COLO829 (cell line): ENCODE measurements at regions not wholly inside any gene's neighbourhood (a gene's known extent, or its start where the extent isn't known, plus 50 kb on each side); places are given as distances from the start of the nearest gene placed in this dataset.
A peak's percentile ranks its signal among the peaks of the same experiment; 100 is the strongest.
"Not testable (repeated sequence)": the region's sequence is repeated elsewhere in the genome, so short reads cannot be mapped to it uniquely, and the experiment has no call there.

Experiments used
- DNase-seq: peaks from one replicate; pipeline ENCODE4 v3.0.0; 2012; ENCODE audit warnings: low spot score

GRCh38 chrX:143935601-143936000, 51.7 kb downstream of the UBE2NL start:
- no peak for DNase-seq

GRCh38 chrX:143940119-143940518, 56.2 kb downstream of the UBE2NL start:
- DNase-seq: no peak

- no peak for DNase-seq
These were observed 61.3 kb downstream of the UBE2NL start for GRCh38 chrX:143945171-143945570.

GRCh38 chrX:143964549-143964948, 80.7 kb downstream of the UBE2NL start:
- no peak for DNase-seq

- DNase-seq: peak; percentile 3
These were observed 104.5 kb downstream of the UBE2NL start for GRCh38 chrX:143988356-143988755.

- no peak for DNase-seq
These were observed 110.3 kb downstream of the UBE2NL start for GRCh38 chrX:143994206-143994605.

GRCh38 chrX:143998261-143998660, 114.4 kb downstream of the UBE2NL start:
- no peak for DNase-seq

GRCh38 chrX:144006811-144007210, 122.9 kb downstream of the UBE2NL start:
- DNase-seq: peak; percentile 45

- DNase-seq: no peak
These were observed 156.9 kb downstream of the UBE2NL start for GRCh38 chrX:144040793-144041192.

- no peak for DNase-seq
These were observed 158.4 kb downstream of the UBE2NL start for GRCh38 chrX:144042271-144042670.

GRCh38 chrX:144075432-144075831, 191.6 kb downstream of the UBE2NL start:
- DNase-seq: no peak

GRCh38 chrX:144082237-144082636, 198.4 kb downstream of the UBE2NL start:
- DNase-seq: not testable (repeated sequence)

- not testable (repeated sequence) for DNase-seq
These were observed 205.8 kb downstream of the UBE2NL start for GRCh38 chrX:144089674-144090073.

- DNase-seq: not testable (repeated sequence)
These were observed 208.2 kb downstream of the UBE2NL start for GRCh38 chrX:144092116-144092515.

- not testable (repeated sequence) for DNase-seq
These were observed 235.6 kb downstream of the UBE2NL start for GRCh38 chrX:144119490-144119889.

- not testable (repeated sequence) for DNase-seq
These were observed 237.7 kb downstream of the UBE2NL start for GRCh38 chrX:144121566-144121965.

- not testable (repeated sequence) for DNase-seq
These were observed 243.8 kb downstream of the UBE2NL start for GRCh38 chrX:144127570-144128169.

GRCh38 chrX:144129511-144129910, 245.6 kb downstream of the UBE2NL start:
- not testable (repeated sequence) for DNase-seq

GRCh38 chrX:144130507-144130906, 246.6 kb downstream of the UBE2NL start:
- DNase-seq: not testable (repeated sequence)

GRCh38 chrX:144131080-144131479, 247.2 kb downstream of the UBE2NL start:
- not testable (repeated sequence) for DNase-seq

- not testable (repeated sequence) for DNase-seq
These were observed 250.7 kb downstream of the UBE2NL start for GRCh38 chrX:144134448-144135119.

- DNase-seq: not testable (repeated sequence)
These were observed 270.6 kb downstream of the UBE2NL start for GRCh38 chrX:144154474-144154873.

GRCh38 chrX:144185197-144185596, 301.3 kb downstream of the UBE2NL start:
- DNase-seq: not testable (repeated sequence)

GRCh38 chrX:144188489-144188888, 304.6 kb downstream of the UBE2NL start:
- DNase-seq: not testable (repeated sequence)
